ENCODE measurements at regions not wholly inside any gene's neighbourhood (a gene's known extent, or its start where the extent isn't known, plus 50 kb on each side); places are given as distances from the start of the nearest gene placed in this dataset.

DNA sequence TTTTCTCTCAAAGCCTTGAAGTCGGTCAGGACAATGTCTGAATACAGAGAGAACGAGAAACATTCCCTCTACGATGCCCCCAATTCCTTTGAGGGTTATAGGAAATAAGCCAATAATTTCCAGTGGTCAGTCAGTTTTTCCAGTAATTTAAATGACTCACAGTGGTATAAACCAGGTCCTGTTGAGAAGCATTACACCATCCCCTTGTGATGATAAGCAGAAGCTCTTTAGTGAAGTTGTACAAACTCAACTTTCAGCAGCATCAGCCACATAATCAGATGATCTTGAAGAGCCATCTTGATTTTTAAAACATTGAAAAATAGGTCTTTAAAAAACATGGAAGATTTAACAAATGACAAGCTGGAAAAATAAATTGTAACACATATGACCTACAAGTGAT lies 173.9 kb upstream of the ZNF462 start:
- Histone ChIP-seq H4K91ac (ENCODE audit: insufficient read length, low read depth, low read length) (no peak overlapping the region), H3K56ac (ENCODE audit: insufficient read length, low read depth, low read length) (no peak overlapping the region), H2BK20ac (ENCODE audit: low read depth, low read length, poor library complexity, severe bottlenecking) (no peak overlapping the region), H3K9ac (ENCODE audit: extremely low read depth, insufficient read length, low read length) (no peak overlapping the region), H2BK120ac (ENCODE audit: low read depth, low read length, poor library complexity, severe bottlenecking) (no peak overlapping the region), H2AK5ac (ENCODE audit: insufficient read length, low read length) (no peak overlapping the region), H3K4ac (ENCODE audit: low read depth, low read length) (no peak overlapping the region), H3K23ac (ENCODE audit: insufficient read length, low read depth, low read length) (no peak overlapping the region), H3K9me3 (ENCODE audit: control insufficient read depth, low read depth, low read length) (no peaks in the 10 kb centered on the region), H3K18ac (ENCODE audit: insufficient read length, low read depth, low read length) (no peak overlapping the region), H2BK12ac (ENCODE audit: insufficient read length, low read depth, low read length) (no peak overlapping the region), H4K5ac (ENCODE audit: insufficient read length, low read depth, low read length) (no peak overlapping the region), H3K79me2 (ENCODE audit: insufficient read depth, low read length) (no peaks in the 10 kb centered on the region), H3K14ac (ENCODE audit: insufficient read depth, low read length) (no peak overlapping the region), H4K20me1 (ENCODE audit: control insufficient read depth, insufficient read depth, insufficient read length) (no peaks in the 10 kb centered on the region), H3K4me1 (ENCODE audit: insufficient read depth, low read length) (peaks cover 6% of the 10 kb centered on the region; the same call in 1 of the 2 replicates), H3K23me2 (ENCODE audit: insufficient read length, low read depth, low read length, poor library complexity, severe bottlenecking) (no peaks in the 10 kb centered on the region), H3T11ph (ENCODE audit: low read length) (no peak overlapping the region), H2AFZ (ENCODE audit: low read length) (no peak overlapping the region), H2BK15ac (ENCODE audit: low read depth, low read length) (no peak overlapping the region), H2BK5ac (ENCODE audit: insufficient read length, low read length) (no peak overlapping the region), H3K27me3 (ENCODE audit: insufficient read depth, low read length) (no peaks in the 10 kb centered on the region), H3K4me2 (ENCODE audit: insufficient read depth, insufficient read length, low read length) (no peak overlapping the region), H3K27ac (ENCODE audit: insufficient read length, low read depth, low read length) (no peak overlapping the region), H3K79me1 (ENCODE audit: insufficient read depth, low read depth, low read length, poor library complexity, severe bottlenecking) (no peaks in the 10 kb centered on the region), H4K8ac (replicated peaks; ENCODE audit: insufficient read length, low read depth, low read length) (no peak overlapping the region)
- WGBS (ENCODE audit: extremely low coverage, insufficient read length, low lambda C conversion rate), result no CpG with 5 or more reads among the region's 3 CpGs
- Mint-ChIP-seq H3K27me3 (ENCODE audit: low read depth) (no peaks in the 10 kb centered on the region), H3K4me1 (peaks cover 24 to 31% of the 10 kb centered on the region in 2 experiments), H3K4me3 (no peak overlapping the region), H3K36me3 (ENCODE audit: insufficient read depth in 1 of 3, low read depth in 3 of 3) (no peaks in the 10 kb centered on the region), H3K9me3 (no peaks in the 10 kb centered on the region), H3K27ac (no peak overlapping the region)
- TF ChIP-seq, protein P1, sequence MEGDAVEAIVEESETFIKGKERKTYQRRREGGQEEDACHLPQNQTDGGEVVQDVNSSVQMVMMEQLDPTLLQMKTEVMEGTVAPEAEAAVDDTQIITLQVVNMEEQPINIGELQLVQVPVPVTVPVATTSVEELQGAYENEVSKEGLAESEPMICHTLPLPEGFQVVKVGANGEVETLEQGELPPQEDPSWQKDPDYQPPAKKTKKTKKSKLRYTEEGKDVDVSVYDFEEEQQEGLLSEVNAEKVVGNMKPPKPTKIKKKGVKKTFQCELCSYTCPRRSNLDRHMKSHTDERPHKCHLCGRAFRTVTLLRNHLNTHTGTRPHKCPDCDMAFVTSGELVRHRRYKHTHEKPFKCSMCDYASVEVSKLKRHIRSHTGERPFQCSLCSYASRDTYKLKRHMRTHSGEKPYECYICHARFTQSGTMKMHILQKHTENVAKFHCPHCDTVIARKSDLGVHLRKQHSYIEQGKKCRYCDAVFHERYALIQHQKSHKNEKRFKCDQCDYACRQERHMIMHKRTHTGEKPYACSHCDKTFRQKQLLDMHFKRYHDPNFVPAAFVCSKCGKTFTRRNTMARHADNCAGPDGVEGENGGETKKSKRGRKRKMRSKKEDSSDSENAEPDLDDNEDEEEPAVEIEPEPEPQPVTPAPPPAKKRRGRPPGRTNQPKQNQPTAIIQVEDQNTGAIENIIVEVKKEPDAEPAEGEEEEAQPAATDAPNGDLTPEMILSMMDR (conservative IDR thresholded peaks at IDR 0.05), result no peak
- DNase-seq, result no peak

Measured in H9 (cell line).